Motor neuron (in vitro differentiated cells): ENCODE measurements at regions not wholly inside any gene's neighbourhood (a gene's known extent, or its start where the extent isn't known, plus 50 kb on each side); places are given as distances from the start of the nearest gene placed in this dataset.

Experiments used
- ATAC-seq, 8 experiments: fragments of 200-7000 bp; cut with Tn5 transposase; replicated peaks in 6 of 8; 2 replicates each; pipeline ENCODE4 v1.8.0; 2021; ENCODE audit warnings: mild to moderate bottlenecking in 8 of 8, moderate library complexity in 8 of 8
- H3K27ac ChIP-seq, 2 donors: fragments of 250-450 bp; sonication (Bioruptor Pico); 2 replicates each; pipeline ENCODE4 v1.9.0; 2021; ENCODE audit warnings: antibody characterized with exemption in 2 of 2, mild to moderate bottlenecking in 2 of 2, moderate library complexity in 1 of 2
- H3K4me1 ChIP-seq, 2 donors: fragments of 250-450 bp; sonication (Bioruptor Pico); replicated peaks in 1 of 2; 2 replicates each; pipeline ENCODE4 v1.6.1; 2021; ENCODE audit warnings: antibody characterized with exemption in 2 of 2, mild to moderate bottlenecking in 2 of 2, moderate library complexity in 1 of 2
- H3K4me3 ChIP-seq, 5 donors: fragments of 250-450 bp; sonication (Bioruptor Pico); 2 replicates each; pipeline ENCODE4 v1.9.0; 2021; ENCODE audit warnings: antibody characterized with exemption in 5 of 5, mild to moderate bottlenecking in 5 of 5, moderate library complexity in 4 of 5
- WGBS, 10 experiments: fragments of 450-650 bp; shearing (Covaris generic); methylation state at CpG; one replicate each; pipeline ENCODE4 v1.0.0; 2022; 5-methylcytosine and 5-hydroxymethylcytosine counted together
- in situ Hi-C, 9 experiments: fragments of 400-800 bp; cut with MboI; loops; one replicate each; pipeline ENCODE4 v1.15.0; 2021; ENCODE audit warnings: low sequenced_read_pairs in 9 of 9, low pct_unique_long_range_greater_than_20kb in 2 of 9; ENCODE audit not compliant: unreplicated experiment in 9 of 9

DNA sequence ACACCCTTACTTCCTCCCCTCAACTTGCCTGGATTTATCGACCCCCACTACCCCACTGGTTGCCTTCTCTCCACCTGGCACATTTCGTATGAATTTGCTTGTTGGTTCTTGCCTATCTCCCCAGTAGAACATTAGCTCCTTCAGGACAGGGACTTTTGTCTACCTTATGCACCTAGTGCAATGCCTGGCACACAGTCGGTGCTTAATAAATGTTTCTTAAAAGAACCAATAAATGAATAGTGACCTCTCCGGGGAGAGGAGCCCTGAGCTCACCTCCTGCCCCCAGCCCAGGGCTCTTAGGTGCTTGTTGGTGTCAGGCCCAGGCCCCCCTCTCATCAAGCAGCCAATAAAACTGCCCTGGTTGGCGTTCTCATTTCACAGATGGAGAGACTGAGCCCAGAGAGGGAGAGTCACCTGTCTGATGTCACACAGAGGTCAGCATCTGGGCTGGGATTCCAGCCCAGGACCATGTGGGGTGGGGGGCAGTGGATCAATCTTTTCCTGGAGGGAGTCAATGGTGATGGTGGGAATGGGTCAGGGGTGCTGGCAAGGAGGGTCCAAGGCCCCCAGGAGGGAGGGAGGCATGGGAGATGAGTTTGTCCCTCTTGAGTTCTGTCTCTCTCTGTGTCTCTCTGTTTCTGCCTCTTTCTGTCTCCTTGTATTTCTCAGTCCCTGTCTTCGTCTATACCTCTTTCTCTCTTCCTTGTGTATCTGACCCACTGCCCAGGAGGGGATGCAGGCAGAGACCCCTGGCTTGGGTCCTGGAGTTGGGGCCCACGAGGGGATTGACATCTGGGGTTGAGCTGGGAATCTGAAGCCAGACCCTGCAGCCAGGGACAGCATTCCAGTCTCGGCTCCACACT, 89.6 kb downstream of the CEBPB start:
- no peak overlapping the region for H3K27ac ChIP-seq
- H3K4me1 ChIP-seq = peaks cover 0 to 7% of the 10 kb centered on the region in 2 donors
- WGBS, 10 experiments = 33 to 87% (median 68%) methylated on average over 1 to 4 of the region's 8 CpGs; no CpG with 5 or more reads in 2 of the 10 experiments
- no peak for ATAC-seq
- in situ Hi-C loops = no loop called here
- H3K4me3 ChIP-seq = no peak overlapping the region

DNA sequence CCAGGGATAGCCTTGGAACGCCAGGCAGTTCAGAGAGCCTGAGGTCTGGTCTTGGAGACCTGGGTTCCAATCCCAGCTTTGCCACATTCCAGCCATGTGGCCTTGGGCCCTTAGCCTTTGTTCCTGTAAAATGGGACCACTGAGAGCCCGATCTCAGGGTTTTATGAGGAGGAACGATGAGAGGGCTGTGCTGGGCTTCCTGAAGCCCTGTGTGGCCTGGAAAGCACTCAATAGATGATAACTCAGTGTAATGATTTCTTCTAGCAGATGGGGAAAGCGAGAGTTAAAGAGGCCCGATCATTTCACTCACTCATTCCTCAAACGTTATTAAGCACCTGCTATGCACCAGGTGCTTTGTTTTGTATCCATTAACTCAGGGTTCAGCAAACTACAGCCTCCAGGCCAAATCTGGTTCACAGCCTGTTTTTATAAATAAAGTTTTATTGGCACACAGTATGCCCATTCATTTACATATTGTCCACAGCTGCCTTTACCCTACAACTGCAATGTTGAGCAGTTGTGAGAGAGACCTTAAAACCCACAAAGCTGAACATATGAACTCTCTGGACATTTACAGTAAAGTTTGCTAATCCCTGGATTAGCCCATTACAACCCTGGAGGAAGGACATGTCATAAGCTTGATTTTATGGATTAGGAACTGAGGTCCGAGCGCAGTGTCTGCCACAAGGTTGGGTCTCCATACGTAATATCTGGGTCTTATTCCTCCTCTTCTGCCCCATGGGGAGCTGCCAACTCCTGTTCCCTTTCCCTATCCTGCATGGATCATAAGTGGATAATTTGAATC, 90.4 kb downstream of the CEBPB start:
- Histone ChIP-seq H3K27ac (no peak overlapping the region), H3K4me1 (peaks cover 6 to 10% of the 10 kb centered on the region in 2 donors), H3K4me3 (no peak overlapping the region)
- in situ Hi-C loops = no loop called here
- ATAC-seq = no peak
- WGBS, 10 experiments = 50 to 93% (median 83%) methylated on average over 2 to 7 of the region's 9 CpGs; no CpG with 5 or more reads in 1 of the 10 experiments

DNA sequence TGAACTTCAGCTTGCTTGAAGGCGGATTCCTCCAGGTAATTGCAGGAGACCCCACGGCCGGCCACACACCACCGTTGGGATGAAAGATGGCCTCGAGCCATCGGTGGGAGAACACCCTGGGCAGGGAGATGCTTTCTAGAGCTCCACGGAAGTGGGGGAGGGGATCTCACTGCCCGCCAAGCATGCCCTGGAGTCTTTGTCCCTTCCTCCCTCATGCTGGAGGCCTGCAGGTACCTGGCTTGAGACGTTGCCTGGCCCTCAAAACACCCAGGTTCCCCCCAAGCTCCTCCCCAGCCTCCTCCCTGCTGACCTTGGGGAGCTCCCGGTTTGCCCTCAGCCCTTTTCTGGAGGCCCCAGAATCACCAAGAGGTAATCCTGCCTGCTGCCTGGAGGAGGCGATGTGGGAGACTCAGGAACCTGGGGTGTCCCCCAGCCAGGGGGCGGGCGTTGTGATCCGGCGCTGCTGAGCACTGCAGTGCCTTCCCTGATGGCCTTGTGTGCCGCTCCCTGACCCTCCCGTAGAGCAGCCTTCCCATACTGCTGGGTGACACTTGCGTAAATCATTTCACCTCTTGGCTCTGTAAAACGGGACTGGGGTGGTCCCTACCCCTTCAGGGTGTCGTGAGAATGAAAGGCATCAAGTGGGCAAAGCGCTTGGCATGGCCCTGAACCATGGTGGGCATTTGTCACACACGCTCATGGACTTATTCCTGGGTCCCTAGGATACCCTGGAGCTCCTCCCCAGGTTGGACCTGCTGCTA, 91.4 kb downstream of the CEBPB start:
- ATAC-seq = no peak
- Histone ChIP-seq H3K4me1 (peaks cover 13 to 15% of the 10 kb centered on the region in 2 donors), H3K4me3 (no peak overlapping the region), H3K27ac (no peak overlapping the region)
- WGBS, 10 experiments = 80 to 100% (median 92%) methylated on average over 1 to 4 of the region's 22 CpGs; no CpG with 5 or more reads in 3 of the 10 experiments
- in situ Hi-C loops = no loop called here

DNA sequence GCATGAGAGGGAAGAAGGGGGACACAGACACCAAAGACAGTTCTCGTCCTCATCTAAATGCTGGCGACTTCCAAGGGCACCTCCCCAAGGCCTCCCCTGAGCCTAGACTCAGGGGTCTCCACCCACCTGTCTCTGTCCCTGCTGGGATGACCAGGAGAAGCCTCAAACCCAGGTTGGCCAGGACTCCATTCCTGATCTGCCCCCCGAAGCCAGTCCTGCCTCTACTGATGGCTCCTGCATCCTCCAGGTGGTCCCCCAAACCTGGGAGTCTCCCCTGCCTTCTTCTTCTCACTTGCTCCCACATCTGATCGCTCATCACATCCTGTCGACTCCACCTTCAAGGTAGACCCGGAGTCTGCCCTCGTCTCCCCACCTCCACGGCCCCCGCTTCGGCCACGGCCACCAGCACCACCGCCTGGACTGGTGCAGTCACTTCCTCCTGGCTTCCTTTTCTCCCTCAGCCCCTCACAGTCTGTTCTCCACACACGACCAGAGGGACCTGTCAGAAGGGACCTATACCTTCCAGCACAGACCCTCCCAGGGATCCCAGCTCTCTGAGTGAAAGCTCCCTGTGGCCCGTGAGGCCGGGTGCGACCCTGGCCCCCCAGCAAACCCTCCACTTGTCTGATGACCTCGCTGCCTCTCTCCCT, 92.1 kb downstream of the CEBPB start:
- 61 to 100% (median 80%) methylated on average over 1 to 13 of the region's 17 CpGs; no CpG with 5 or more reads in 3 of the 10 experiments for WGBS, 10 experiments
- in situ Hi-C loops = no loop called here
- peaks cover 13 to 15% of the 10 kb centered on the region in 2 donors for H3K4me1 ChIP-seq
- H3K4me3 ChIP-seq = no peak overlapping the region
- ATAC-seq = no peak
- H3K27ac ChIP-seq = no peak overlapping the region

DNA sequence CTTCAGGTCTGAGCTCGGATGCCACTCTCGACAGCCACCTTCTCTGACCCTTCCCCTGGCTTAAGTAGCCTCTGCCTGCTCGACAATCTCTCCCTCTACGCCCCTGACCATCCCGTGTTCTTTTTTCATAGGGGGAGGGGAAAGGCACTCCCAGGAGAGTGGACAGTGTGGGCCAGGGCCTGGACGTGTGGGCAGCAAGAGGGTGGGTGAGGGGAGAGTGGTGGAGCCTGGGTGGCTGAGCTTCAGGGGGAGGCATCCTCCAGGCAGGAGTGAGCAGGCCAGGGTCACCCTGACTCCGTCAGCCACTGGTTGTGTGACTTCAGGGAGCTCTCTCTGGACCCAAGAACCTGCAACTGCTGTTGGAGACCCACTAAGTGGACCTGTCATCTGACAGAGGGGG, 92.7 kb downstream of the CEBPB start:
- no peak overlapping the region for H3K27ac ChIP-seq
- H3K4me3 ChIP-seq = no peak overlapping the region
- H3K4me1 ChIP-seq = peaks cover 13 to 15% of the 10 kb centered on the region in 2 donors
- in situ Hi-C loops = no loop called here
- no peak for ATAC-seq
- WGBS, 10 experiments = 47 to 100% (median 61%) methylated on average over 2 to 7 of the region's 7 CpGs; no CpG with 5 or more reads in 7 of the 10 experiments

DNA sequence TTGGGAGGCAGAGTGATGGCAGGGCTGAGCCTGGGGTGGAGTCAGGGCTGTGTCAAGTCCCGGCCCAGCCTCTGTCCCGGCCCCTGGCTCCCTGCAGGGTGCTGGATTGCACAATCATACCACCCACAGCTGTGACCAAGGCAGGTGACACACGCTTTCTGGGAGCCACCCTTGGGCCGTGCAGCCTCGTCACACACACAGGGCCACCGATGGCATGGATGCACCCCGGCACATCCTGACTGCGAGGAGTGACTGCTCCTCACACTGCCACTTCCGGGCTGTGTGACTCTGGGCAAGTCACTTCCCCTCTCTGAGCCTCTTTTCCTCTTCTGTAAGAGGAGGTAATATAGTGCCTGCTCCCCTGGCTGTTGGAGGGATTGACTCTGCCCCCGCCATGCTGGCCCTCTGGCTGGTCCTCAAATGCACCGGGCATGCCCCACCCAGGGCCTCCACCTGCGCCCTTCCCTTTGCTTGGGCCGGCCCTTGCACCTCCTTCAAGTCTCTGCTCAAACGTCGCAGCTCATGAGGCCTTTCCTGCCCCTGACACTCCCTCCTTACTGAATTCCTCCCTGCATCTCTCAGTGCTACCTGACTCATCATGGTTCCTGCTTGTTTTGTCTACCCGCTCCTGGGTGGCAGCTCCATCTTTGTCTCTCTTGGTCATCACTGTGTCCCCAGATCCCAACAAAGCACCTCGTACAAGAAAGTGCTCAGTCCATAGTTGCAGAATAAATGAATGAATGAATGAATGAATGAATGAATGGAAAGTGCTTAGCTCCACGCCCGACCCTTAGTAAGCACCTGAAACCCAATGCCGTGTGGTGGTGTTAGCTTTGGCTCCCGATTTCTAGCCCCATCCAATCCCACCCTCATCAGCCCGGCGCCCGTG, 93.5 kb downstream of the CEBPB start:
- peaks cover 13 to 15% of the 10 kb centered on the region in 2 donors for H3K4me1 ChIP-seq
- ATAC-seq = peak in 5 of 8 experiments; percentile 11 to 39 (median 21)
- WGBS, 10 experiments = 34 to 93% (median 72%) methylated on average over 1 to 6 of the region's 24 CpGs; no CpG with 5 or more reads in 2 of the 10 experiments
- in situ Hi-C loops = no loop called here
- H3K4me3 ChIP-seq = no peak overlapping the region
- H3K27ac ChIP-seq = no peak overlapping the region

DNA sequence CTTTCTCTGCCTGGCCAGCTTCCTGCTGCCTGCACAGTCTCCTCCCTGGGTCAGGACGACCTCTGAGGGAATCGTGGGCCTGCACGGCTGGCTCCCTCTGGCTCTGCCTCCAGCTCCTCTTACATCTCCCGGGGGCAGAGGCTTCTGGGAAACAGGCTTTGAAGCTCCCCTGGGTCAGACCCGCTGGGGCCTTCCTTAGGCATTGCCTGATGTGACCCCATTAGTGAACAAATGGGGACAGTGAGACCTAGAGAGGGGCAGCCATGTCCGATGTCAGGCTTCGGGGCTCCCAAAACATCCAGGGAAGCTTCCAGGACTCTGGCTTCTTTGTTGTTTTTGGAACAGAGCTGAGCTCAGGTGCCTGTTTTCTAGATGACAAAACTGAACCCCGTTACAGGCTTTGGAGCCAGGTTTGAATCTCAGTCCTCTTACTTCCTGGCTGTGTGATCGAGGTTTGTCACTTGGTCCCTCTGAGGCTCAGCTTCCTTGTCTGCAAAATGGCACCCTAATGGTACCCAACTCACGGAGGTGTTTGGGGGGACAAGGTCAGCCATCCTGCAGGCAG, 94.3 kb downstream of the CEBPB start:
- ATAC-seq = peak in 4 of 8 experiments; percentile 20 to 47 (median 37)
- in situ Hi-C loops = no loop called here
- Histone ChIP-seq H3K4me3 (no peak overlapping the region), H3K4me1 (peaks cover 13 to 15% of the 10 kb centered on the region in 2 donors), H3K27ac (no peak overlapping the region)
- WGBS, 10 experiments = 39 to 80% (median 55%) methylated on average over 1 to 5 of the region's 10 CpGs; no CpG with 5 or more reads in 5 of the 10 experiments

DNA sequence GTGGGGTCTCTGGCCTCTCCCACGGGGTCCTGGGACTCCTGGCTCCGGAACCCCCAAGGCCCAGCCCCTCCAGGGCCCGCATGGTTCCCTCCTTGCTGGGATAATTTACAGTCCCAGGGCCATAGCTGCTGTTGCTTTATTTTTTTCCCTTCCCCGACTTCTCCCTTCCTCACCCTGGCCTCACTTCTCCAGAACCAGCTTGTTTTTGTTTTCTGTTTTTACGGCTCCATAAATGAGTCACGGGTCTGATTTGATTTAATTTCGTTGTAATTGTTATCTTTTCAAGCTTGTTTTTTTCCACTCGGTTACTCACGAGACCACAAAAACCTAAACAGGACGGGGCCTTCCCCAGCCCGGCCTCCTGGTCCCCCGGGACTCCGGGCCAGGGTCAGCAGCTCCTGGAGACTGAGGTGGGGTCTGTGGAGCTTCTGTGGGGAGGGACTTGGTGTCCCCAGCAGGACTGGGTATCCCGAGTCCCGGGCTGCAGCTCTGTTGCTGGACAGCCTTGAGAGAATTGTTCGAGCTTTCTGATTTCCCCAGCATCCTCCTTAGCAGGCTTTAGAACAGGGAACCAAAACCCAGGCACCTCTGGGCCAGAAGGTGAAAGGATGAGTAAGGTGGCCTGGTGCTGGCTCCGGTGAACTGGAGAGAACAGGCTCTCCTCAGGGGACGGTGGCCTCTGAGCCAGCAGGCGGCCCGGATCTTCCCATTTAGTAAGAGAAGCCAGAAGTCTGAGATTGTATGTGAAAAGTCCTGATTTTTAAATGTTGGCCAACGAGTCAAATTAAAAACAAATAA, 94.9 kb downstream of the CEBPB start:
- Histone ChIP-seq H3K27ac (no peak overlapping the region), H3K4me1 (peaks cover 13 to 15% of the 10 kb centered on the region in 2 donors), H3K4me3 (no peak overlapping the region)
- 10 to 100% (median 59%) methylated on average over 1 to 12 of the region's 21 CpGs; no CpG with 5 or more reads in 1 of the 10 experiments for WGBS, 10 experiments
- in situ Hi-C loops = no loop called here
- peak in 3 of 8 experiments; percentile 28 to 39 (median 38) for ATAC-seq

DNA sequence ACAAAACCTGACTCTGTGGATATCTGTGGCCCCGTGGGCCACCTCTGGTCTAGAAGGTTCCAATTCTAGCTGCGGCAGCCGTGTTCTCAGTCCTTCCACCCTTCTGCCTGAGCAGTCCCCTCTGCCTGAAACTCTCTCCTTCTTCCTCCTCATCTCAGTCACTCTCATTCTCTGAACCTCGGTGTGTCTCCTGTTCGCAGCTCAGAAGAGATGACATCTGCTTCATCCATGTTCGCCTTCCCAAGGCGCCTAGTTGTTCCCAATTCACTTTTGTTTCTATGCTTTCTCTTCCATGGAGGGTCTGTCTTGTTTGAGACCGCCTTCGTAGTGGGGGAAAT, 95.5 kb downstream of the CEBPB start:
- ATAC-seq = peak in 1 of 8 experiments; percentile 7
- WGBS, 10 experiments = 70 to 100% (median 80%) methylated on average over 2 to 6 of the region's 9 CpGs; no CpG with 5 or more reads in 5 of the 10 experiments
- Histone ChIP-seq H3K4me1 (peaks cover 13 to 16% of the 10 kb centered on the region in 2 donors), H3K27ac (no peak overlapping the region), H3K4me3 (no peak overlapping the region)
- in situ Hi-C loops = no loop called here

DNA sequence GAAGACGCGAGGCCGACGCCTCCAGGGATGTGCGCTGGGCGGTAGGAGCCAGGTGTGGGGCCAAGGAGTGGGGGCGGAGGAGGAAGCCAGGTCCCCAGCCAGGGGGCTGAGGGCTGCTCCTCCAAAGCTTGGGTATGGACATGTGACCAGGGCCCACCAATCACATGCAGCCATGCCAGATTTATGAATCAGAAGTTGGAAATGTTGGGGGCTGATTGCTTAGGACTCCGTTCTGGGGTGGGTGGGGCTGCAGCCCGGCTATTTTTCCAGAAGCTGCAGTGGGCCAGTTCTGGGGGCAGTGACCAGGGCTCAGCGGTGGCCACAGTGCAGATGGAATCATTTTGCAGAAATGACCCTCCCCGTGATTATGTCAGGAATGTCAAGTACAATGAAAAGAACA, 96.0 kb downstream of the CEBPB start:
- peak in 7 of 8 experiments; percentile 25 to 71 (median 51) for ATAC-seq
- in situ Hi-C loops = no loop called here

DNA sequence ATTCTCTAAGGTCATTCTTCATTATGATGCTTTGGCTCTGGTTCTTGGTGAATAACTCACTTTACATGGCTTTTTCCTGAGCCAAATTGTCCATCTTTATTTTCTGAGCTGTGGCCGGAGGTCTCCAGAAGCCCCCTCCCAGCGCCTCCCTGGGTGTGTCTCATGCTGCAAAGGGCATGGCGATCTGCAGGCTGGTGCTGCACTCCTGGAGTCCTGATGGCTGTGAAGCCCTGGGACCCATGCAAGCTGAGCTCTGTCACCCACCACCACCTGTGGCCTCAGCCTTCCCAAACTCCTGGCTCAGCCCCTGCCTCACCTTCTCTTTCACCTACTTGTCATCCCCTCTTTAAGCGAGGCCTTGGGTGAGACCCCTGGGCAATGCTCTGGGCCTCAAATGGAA, 96.9 kb downstream of the CEBPB start:
- 60 to 100% (median 94%) methylated on average over 1 to 4 of the region's 4 CpGs; no CpG with 5 or more reads in 5 of the 10 experiments for WGBS, 10 experiments
- H3K4me3 ChIP-seq = no peak overlapping the region
- no peak for ATAC-seq
- in situ Hi-C loops = no loop called here
- H3K27ac ChIP-seq = no peak overlapping the region
- H3K4me1 ChIP-seq = peaks cover 13 to 18% of the 10 kb centered on the region in 2 donors

More for the DNA sequence above, 96.0 kb downstream of the CEBPB start:
- peaks cover 13 to 18% of the 10 kb centered on the region in 2 donors for H3K4me1 ChIP-seq
- WGBS, 10 experiments = 0 to 94% (median 60%) methylated on average over 1 to 3 of the region's 11 CpGs; no CpG with 5 or more reads in 4 of the 10 experiments
- no peak overlapping the region for H3K27ac ChIP-seq
- H3K4me3 ChIP-seq = no peak overlapping the region
